ENCODE measurements at regions not wholly inside any gene's neighbourhood (a gene's known extent, or its start where the extent isn't known, plus 50 kb on each side); places are given as distances from the start of the nearest gene placed in this dataset.

- H3K4me1 ChIP-seq, result peaks cover 26% of the 10 kb centered on the region
- H3K36me3 ChIP-seq, result no peaks in the 10 kb centered on the region
- H3K27ac ChIP-seq, result peak overlapping the region; percentile 66
- H3K27me3 ChIP-seq, result no peaks in the 10 kb centered on the region
- peak; percentile 60 to 75 for DNase-seq
- H3K9me3 ChIP-seq (replicated peaks), result no peaks in the 10 kb centered on the region
- no peak overlapping the region for H3K4me3 ChIP-seq
Measured at GRCh38 chr3:180808823-180809575, 103.5 kb upstream of the FXR1 start.

- no peak overlapping the region for H3K4me3 ChIP-seq
- H3K27me3 ChIP-seq, result no peaks in the 10 kb centered on the region
- no peaks in the 10 kb centered on the region for H3K9me3 ChIP-seq (replicated peaks)
- H3K4me1 ChIP-seq, result no peaks in the 10 kb centered on the region
- no peak overlapping the region for H3K27ac ChIP-seq
- H3K36me3 ChIP-seq, result no peaks in the 10 kb centered on the region
- no peak for DNase-seq
Measured at GRCh38 chr3:180820400-180820799, 92.1 kb upstream of the FXR1 start.

- no peak overlapping the region for H3K27ac ChIP-seq
- H3K36me3 ChIP-seq, result no peaks in the 10 kb centered on the region
- no peak for DNase-seq
- H3K27me3 ChIP-seq, result no peaks in the 10 kb centered on the region
- no peaks in the 10 kb centered on the region for H3K4me1 ChIP-seq
- H3K9me3 ChIP-seq (replicated peaks), result no peaks in the 10 kb centered on the region
- H3K4me3 ChIP-seq, result no peak overlapping the region
Measured at GRCh38 chr3:180825964-180826363, 86.5 kb upstream of the FXR1 start.

GRCh38 chr3:180827171-180827570 lies 85.3 kb upstream of the FXR1 start:
- H3K4me3 ChIP-seq, result no peak overlapping the region
- H3K9me3 ChIP-seq (replicated peaks), result no peaks in the 10 kb centered on the region
- no peaks in the 10 kb centered on the region for H3K27me3 ChIP-seq
- no peak overlapping the region for H3K27ac ChIP-seq
- no peaks in the 10 kb centered on the region for H3K4me1 ChIP-seq
- no peak for DNase-seq
- H3K36me3 ChIP-seq, result no peaks in the 10 kb centered on the region

GRCh38 chr3:180828001-180828720 lies 84.3 kb upstream of the FXR1 start:
- no peak for DNase-seq
- H3K27ac ChIP-seq, result no peak overlapping the region
- no peaks in the 10 kb centered on the region for H3K4me1 ChIP-seq
- H3K36me3 ChIP-seq, result no peaks in the 10 kb centered on the region
- H3K9me3 ChIP-seq (replicated peaks), result no peaks in the 10 kb centered on the region
- no peaks in the 10 kb centered on the region for H3K27me3 ChIP-seq
- H3K4me3 ChIP-seq, result no peak overlapping the region

GRCh38 chr3:180828723-180829408 lies 83.6 kb upstream of the FXR1 start:
- Histone ChIP-seq H3K4me3 (no peak overlapping the region), H3K4me1 (no peaks in the 10 kb centered on the region), H3K36me3 (no peaks in the 10 kb centered on the region), H3K9me3 (replicated peaks) (no peaks in the 10 kb centered on the region), H3K27ac (no peak overlapping the region), H3K27me3 (no peaks in the 10 kb centered on the region)
- DNase-seq, result no peak

GRCh38 chr3:180829409-180830405 lies 82.8 kb upstream of the FXR1 start:
- no peaks in the 10 kb centered on the region for H3K9me3 ChIP-seq (replicated peaks)
- DNase-seq, result no peak
- H3K27ac ChIP-seq, result no peak overlapping the region

GRCh38 chr3:180835501-180835900 lies 77.0 kb upstream of the FXR1 start:
- Histone ChIP-seq H3K27me3 (no peaks in the 10 kb centered on the region), H3K36me3 (no peaks in the 10 kb centered on the region), H3K4me1 (no peaks in the 10 kb centered on the region), H3K9me3 (replicated peaks) (no peaks in the 10 kb centered on the region), H3K27ac (no peak overlapping the region), H3K4me3 (no peak overlapping the region)
- no peak for DNase-seq

More at GRCh38 chr3:180829409-180830405, 82.8 kb upstream of the FXR1 start:
- Histone ChIP-seq H3K4me3 (no peak overlapping the region), H3K4me1 (no peaks in the 10 kb centered on the region), H3K27me3 (no peaks in the 10 kb centered on the region), H3K36me3 (no peaks in the 10 kb centered on the region)

- DNase-seq, result no peak
- H3K36me3 ChIP-seq, result no peaks in the 10 kb centered on the region
- H3K4me3 ChIP-seq, result no peak overlapping the region
- no peaks in the 10 kb centered on the region for H3K9me3 ChIP-seq (replicated peaks)
- no peaks in the 10 kb centered on the region for H3K4me1 ChIP-seq
- H3K27me3 ChIP-seq, result no peaks in the 10 kb centered on the region
- H3K27ac ChIP-seq, result no peak overlapping the region
Measured at GRCh38 chr3:180836766-180837165, 75.7 kb upstream of the FXR1 start.

- no peak for DNase-seq
- Histone ChIP-seq H3K4me1 (no peaks in the 10 kb centered on the region), H3K9me3 (replicated peaks) (no peaks in the 10 kb centered on the region), H3K27ac (no peak overlapping the region), H3K27me3 (no peaks in the 10 kb centered on the region), H3K4me3 (no peak overlapping the region), H3K36me3 (no peaks in the 10 kb centered on the region)
Measured at GRCh38 chr3:180854887-180855286, 57.6 kb upstream of the FXR1 start.

- H3K36me3 ChIP-seq, result no peaks in the 10 kb centered on the region
- H3K9me3 ChIP-seq (replicated peaks), result no peaks in the 10 kb centered on the region
- no peaks in the 10 kb centered on the region for H3K4me1 ChIP-seq
- H3K27me3 ChIP-seq, result no peaks in the 10 kb centered on the region
- DNase-seq, result peak; percentile 25 to 46
- H3K27ac ChIP-seq, result no peak overlapping the region
- H3K4me3 ChIP-seq, result no peak overlapping the region
Measured at GRCh38 chr3:180855364-180855763, 57.1 kb upstream of the FXR1 start.

- DNase-seq, result no peak
- no peak overlapping the region for H3K4me3 ChIP-seq
- no peak overlapping the region for H3K27ac ChIP-seq
- H3K27me3 ChIP-seq, result no peaks in the 10 kb centered on the region
- no peaks in the 10 kb centered on the region for H3K4me1 ChIP-seq
- no peaks in the 10 kb centered on the region for H3K36me3 ChIP-seq
- no peaks in the 10 kb centered on the region for H3K9me3 ChIP-seq (replicated peaks)
Measured at GRCh38 chr3:180855956-180856355, 56.5 kb upstream of the FXR1 start.

- no peaks in the 10 kb centered on the region for H3K36me3 ChIP-seq
- H3K4me3 ChIP-seq, result no peak overlapping the region
- H3K27me3 ChIP-seq, result no peaks in the 10 kb centered on the region
- H3K27ac ChIP-seq, result no peak overlapping the region
- H3K4me1 ChIP-seq, result no peaks in the 10 kb centered on the region
- no peak for DNase-seq
- no peaks in the 10 kb centered on the region for H3K9me3 ChIP-seq (replicated peaks)
Measured at GRCh38 chr3:180860180-180860858, 52.2 kb upstream of the FXR1 start.

All from SJCRH30 (cell line).